NCI-H2029 (cell line): ENCODE measurements at regions not wholly inside any gene's neighbourhood (a gene's known extent, or its start where the extent isn't known, plus 50 kb on each side); places are given as distances from the start of the nearest gene placed in this dataset.
A peak's percentile ranks its signal among the peaks of the same experiment; 100 is the strongest.
"Not testable (repeated sequence)": the region's sequence is repeated elsewhere in the genome, so short reads cannot be mapped to it uniquely, and the experiment has no call there.

Experiments
- DNase-seq: peaks from one replicate; lab custom pipeline; 2025; lab: John Stamatoyannopoulos, UW

GRCh38 chr14:95818581-95818980 is 58.1 kb upstream of the TUNAR start:
- DNase-seq, result no peak

- DNase-seq, result no peak
These were observed 59.4 kb upstream of the TUNAR start for GRCh38 chr14:95817271-95817670.

GRCh38 chr14:95816539-95816938 is 60.1 kb upstream of the TUNAR start:
- DNase-seq, result no peak

DNA sequence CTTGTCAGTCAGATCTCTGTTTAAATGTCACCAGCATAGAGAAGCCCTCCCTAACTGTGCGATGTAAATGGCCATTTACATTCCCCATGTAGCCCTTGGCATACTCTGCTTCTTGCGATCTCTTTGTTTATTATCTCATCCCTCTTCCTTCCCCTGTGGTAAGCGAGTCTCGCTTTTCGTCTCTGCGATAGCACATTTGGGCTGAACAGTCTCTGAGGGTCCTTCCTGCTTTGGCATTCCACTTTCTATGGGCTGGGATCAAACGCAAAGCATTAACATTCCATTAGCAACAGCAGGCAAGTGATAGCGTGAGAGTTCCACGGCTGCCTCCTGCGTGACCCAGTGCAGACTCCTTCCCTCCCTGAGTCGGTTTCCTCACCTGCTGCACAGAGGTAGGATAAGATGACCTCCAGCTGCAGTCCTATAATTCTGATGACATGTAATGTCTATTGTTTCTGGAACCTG is 61.4 kb upstream of the TUNAR start:
- DNase-seq, result no peak

- DNase-seq, result no peak
These were observed 62.0 kb upstream of the TUNAR start for GRCh38 chr14:95814363-95815225.

DNA sequence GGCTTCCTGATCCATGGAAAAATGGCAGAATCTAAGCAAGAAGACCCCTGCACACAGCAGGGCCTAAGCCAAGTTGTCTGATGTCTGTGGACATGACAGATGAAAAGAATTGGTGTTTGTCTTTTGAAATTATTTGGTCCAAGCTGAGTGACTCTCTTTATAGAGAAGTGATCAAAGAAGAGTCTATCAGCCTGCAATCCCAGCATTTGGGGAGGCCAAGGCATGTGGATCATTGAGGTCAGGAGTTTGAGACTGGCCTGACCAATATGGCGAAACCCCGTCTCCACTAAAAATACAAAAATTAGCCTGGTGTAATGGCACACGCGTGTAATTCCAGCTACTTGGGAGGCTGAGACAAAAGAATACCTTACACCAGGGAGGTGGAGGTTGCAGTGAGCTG is 64.8 kb upstream of the TUNAR start:
- no peak for DNase-seq

GRCh38 chr14:95808371-95808770 is 68.3 kb upstream of the TUNAR start:
- DNase-seq, result no peak

GRCh38 chr14:95796788-95797187 is 79.8 kb upstream of the TUNAR start:
- DNase-seq, result no peak

DNA sequence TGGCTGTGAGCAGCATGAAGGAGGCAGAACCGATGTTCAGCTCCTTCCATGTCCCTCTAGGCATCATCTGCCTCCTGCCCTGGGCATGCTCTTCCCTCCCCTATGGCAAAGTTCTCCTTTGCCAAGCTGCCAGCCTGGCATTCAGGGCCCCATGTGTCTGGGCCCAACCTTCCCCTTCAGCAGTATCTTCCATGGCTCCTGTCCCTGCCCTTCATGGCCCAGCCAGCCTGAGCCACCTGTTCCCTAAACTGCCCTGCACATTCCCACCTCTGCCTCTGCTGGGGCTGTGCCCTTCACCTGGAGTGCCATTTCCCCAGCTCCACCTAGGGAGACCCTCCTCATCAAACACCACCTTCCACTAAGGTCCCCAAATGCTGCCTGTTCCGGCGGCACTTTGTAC is 74.0 kb upstream of the TCL1A start:
- no peak for DNase-seq

DNA sequence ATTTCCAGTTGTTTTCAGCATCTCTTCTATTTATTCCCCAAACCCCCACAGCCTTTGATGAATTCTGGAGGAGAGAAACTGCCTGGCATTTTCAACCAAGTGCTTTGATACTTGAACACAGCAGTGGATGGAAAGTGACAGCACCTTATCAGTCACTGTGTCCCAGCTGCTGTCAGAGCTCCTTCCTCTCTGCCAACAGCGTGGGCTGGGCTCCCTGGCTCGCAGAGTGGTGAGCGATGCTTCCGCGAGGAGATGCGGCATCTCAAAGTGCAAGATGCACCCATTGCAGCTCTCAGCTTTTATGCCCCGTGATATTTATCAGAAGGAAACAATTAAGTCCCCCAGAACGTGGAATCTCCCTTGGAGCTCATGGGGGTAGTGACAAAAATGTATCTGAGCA is 72.6 kb upstream of the TCL1A start:
- DNase-seq, result no peak

DNA sequence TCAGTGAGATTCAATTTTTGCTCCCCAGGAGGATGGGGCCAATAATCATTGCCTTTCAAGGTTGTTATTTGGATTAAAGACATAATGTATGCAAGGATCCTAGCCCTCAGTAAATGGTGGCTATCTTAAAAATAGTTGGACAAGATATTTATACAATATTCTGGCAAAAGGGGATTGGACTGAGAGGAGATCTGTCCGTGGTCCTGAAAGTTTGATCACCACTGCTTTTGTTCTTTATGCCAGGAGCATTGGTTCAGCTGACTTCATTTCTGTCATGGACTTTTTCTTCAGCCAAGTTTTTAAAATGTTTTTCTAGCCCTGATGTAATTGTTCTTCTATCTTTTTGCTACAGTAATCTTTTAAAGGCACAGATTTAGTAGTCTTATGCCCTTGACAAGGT is 70.2 kb upstream of the TCL1A start:
- no peak for DNase-seq

DNA sequence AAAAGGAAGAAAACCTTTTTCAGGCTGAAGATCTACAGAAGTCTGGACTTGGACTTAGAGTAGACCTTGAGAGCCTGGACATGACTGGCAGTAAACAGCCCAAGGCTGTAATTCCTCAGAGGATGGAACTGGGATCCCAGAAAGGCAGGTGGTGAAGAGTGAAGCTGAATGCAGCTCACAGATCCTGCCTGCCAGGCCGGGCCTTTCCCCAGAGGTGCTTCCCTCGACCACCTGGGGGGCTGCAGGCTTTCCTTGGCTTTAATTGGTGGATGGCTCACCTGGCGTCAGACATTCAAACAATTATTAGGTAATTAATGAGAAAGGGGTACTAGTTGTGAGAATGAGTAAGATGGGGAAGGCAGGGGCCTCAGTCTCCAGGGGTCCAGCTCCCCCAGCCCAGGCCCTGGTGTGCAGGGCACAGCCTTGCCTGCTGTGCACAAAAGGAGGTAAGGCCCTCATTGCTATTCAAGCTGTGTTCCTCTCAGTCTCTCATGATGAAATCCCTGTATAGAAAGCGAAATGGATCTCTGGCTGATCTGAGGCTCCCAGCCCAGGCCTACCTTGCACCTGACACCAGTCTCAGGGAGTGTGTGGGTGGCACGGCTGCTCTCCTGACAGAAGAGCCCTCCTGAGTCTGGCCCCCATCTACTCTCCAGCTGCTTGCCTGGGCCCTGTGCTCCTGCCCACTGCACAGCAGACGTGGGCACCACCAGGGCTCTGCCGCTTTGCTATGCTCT is 63.0 kb upstream of the TCL1A start:
- DNase-seq, result no peak

DNA sequence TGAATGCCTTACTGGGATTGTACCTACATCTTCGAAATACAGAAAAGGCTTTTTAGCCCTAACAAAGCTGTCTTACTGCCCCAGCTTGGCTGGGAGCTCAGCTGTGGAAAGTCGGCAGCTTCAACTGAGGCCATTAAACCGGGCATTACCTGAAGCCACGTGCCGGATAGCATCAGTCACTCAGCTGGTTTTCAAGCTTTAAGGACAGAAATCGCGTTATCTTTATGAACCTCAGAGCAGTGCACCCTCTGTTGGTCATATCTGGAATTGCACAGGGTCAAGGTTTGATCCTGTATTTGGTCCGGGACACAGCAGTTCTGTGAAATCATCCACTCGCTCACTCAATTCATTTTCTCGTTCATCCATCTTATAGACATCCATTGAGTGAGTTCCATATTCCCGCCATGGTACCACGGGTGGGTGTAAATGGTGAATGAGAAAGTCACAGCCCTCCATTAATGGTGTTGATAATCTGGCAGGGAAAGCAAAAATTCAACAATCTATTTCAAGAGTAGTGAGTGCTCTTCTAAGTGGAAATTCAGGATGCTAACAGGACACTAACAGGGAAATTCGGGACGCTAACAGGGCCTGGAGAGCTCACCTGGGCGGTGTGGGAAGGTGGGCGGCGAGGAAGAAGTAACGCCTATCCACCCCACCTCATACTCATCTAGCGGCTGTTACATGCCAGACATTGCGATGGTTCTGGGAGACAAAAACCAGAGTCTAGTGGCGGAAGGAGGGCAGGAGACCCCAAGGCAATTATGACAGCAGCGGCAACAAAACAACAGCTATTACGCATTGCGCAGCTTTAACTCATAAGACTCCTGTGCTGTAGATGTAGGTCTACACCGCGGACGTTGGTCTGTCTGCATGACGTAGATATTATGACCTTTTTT is 60.6 kb upstream of the TCL1A start:
- DNase-seq, result peak; percentile 5

GRCh38 chr14:95770777-95771176 is 56.9 kb upstream of the TCL1A start:
- DNase-seq, result peak; percentile 11

- DNase-seq, result no peak
These were observed 56.1 kb upstream of the TCL1A start for GRCh38 chr14:95769976-95770375.

DNA sequence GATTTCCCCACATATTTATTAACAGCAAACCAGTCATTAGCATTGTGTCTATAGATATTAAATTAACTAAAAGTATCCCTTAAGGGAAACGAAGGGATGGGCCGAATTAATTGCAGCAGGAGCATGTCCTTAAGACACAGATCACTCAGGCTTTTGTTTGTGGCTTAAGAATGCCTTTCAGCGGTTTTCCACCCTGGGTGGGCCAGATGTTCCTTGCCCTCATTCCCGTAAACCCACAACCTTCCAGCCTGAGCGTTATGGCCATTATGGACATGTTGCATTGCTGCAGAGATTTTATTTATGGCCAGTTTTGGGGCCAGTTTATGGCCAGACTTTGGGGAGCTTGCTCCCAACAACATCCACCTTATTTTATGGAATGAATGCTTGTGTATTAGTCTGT is 55.5 kb upstream of the TCL1A start:
- not testable (repeated sequence) for DNase-seq

- DNase-seq, result no peak
These were observed 51.1 kb upstream of the TCL1A start for GRCh38 chr14:95765051-95765450.

DNA sequence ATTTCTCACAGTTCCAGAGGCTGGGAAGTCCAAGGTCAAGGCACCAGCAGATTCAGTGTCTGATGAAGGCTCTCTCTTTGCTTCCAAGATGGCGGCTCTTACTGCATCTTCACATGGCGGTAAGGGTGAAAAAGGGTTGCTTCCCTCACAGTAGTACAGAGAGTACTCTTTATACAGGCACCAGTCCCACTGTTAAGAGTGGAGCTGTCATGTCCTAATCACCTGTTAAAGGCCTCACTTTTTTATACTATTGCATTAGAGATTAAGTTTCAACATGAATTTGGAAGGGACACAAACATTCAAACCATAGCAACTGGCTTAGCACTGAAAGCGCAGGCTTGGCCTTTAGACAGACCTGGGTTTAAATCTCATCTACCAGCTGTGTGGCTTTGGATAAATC is 50.0 kb upstream of the TCL1A start:
- no peak for DNase-seq
